NB4 (cell line): ENCODE measurements at regions not wholly inside any gene's neighbourhood (a gene's known extent, or its start where the extent isn't known, plus 50 kb on each side); places are given as distances from the start of the nearest gene placed in this dataset.

Experiments
- DNase-seq: peaks from one replicate; pipeline ENCODE4 v3.0.0; 2010; ENCODE audit warnings: low read depth
- H3K4me3 ChIP-seq: one replicate; pipeline ENCODE4 v1.5.1; 2011; ENCODE audit warnings: mild to moderate bottlenecking, low read depth, low read length, moderate library complexity
- MYC ChIP-seq: IDR thresholded peaks from 2 replicates; pipeline ENCODE4 v1.6.1; 2011; ENCODE audit warnings: low read depth, low read length
- POLR2A ChIP-seq: IDR thresholded peaks from 2 replicates; pipeline ENCODE4 v1.6.1; 2011; ENCODE audit warnings: mild to moderate bottlenecking; ENCODE audit not compliant: insufficient read length; ENCODE audit errors: extremely low read depth
- TF ChIP-seq, protein P1 (sequence below): IDR thresholded peaks from 2 replicates; pipeline ENCODE4 v1.6.1; 2011; ENCODE audit warnings: low read depth, low read length
- TF ChIP-seq, protein P2 (sequence below): IDR thresholded peaks from one replicate; pipeline ENCODE4 v1.5.1; 2012; ENCODE audit warnings: low read depth, low read length

DNA sequence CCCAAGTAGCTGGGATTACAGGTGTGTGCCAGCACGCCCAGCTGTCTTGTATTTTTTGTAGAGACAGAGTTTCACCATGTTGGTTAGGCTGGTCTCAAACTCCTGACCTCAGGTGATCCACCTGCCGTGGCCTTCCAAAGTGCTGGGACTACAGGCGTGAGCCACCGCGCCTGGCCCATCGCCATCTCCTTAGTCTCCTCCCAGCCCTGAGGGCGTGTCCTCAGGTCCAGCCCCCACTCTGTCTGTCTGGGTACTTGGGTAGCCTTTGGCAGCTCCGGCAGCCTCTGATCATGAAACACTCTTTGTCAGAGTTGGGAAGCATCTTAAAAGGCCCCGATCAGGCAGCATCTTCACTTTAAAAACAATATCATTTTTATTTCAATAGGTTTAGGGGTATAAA is 90.3 kb upstream of the DISP3 start:
- DNase-seq = no peak
- no peak overlapping the region for H3K4me3 ChIP-seq
- no peak for TF ChIP-seq MYC
- TF ChIP-seq, protein P1, sequence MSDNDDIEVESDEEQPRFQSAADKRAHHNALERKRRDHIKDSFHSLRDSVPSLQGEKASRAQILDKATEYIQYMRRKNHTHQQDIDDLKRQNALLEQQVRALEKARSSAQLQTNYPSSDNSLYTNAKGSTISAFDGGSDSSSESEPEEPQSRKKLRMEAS = no peak
- TF ChIP-seq, protein P2, sequence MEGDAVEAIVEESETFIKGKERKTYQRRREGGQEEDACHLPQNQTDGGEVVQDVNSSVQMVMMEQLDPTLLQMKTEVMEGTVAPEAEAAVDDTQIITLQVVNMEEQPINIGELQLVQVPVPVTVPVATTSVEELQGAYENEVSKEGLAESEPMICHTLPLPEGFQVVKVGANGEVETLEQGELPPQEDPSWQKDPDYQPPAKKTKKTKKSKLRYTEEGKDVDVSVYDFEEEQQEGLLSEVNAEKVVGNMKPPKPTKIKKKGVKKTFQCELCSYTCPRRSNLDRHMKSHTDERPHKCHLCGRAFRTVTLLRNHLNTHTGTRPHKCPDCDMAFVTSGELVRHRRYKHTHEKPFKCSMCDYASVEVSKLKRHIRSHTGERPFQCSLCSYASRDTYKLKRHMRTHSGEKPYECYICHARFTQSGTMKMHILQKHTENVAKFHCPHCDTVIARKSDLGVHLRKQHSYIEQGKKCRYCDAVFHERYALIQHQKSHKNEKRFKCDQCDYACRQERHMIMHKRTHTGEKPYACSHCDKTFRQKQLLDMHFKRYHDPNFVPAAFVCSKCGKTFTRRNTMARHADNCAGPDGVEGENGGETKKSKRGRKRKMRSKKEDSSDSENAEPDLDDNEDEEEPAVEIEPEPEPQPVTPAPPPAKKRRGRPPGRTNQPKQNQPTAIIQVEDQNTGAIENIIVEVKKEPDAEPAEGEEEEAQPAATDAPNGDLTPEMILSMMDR = no peak
- TF ChIP-seq POLR2A = no peak

DNA sequence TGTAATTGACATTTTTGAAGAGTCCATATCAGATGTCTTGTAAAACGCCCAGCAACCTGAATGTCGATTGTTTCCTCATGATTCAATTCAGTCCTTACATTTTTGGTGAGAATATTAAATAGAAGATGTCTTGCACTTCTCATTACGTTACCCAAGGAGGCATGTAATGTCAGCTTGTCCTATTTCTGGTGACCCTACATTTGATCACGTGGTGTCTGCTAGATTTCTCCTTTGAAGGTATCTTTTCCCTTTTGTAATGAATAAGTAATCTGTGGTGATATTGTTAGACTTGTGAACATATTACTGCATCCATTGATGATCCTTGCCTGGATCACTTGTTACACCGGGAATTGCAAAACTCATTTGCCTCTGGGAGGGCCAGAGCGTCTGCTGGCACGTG is 87.6 kb upstream of the DISP3 start:
- DNase-seq = no peak
- TF ChIP-seq MYC = no peak
- TF ChIP-seq, protein P2 = no peak
- TF ChIP-seq, protein P1 = no peak
- TF ChIP-seq POLR2A = no peak
- no peak overlapping the region for H3K4me3 ChIP-seq

DNA sequence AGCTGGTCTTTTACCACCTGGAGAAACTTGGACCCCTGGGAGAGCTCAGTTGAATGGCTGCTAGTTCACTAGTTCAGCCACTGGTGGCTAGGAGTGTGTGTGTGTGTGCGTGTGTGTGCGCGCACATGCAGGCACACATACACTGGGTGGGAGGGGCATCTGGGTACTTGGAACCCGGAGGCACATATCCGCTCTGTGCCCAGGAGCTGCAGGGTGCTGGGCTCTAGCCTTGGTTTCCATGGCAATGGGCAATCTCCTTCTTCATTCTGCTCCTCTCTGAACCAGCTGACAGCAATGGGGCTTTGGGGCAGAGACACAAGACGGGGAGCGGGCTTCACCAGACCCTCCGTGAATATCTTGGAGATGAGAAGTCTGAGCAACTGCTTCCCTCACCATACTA is 87.1 kb upstream of the DISP3 start:
- no peak overlapping the region for H3K4me3 ChIP-seq
- no peak for DNase-seq
- TF ChIP-seq, protein P2 = no peak
- no peak for TF ChIP-seq MYC
- TF ChIP-seq, protein P1 = no peak
- TF ChIP-seq POLR2A = no peak

DNA sequence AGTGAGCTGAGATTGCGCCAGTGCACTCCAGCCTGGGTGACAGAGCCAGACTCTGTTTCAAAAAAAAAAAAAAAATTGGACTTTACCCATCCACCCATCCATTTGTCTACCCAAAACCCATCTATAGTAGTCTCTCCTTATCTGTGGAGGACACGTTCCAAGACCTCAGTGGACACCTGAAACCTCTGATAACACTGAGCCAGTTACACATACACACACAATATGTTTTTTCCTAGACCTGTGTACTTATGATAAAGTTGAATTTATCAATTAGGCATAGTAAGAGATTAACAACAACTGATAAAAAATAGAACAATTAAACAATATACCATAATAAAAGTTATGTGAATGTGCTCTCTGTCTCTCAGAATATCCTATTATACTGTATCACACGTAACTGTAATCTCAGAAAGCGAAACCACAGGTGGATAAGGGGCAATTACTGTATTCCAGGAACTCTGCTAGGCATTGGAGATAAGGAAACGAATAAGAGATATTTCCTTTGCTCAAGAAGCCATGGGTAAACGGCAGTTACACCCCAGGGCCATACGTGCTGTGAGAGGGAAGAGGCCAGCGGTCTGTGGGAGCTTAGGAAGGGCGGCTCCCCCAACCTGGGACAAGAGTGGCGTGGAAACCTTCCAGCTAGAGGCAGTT is 84.2 kb upstream of the DISP3 start:
- H3K4me3 ChIP-seq = no peak overlapping the region
- TF ChIP-seq, protein P1 = no peak
- TF ChIP-seq, protein P2 = no peak
- TF ChIP-seq MYC (no peak), POLR2A (no peak)
- no peak for DNase-seq

DNA sequence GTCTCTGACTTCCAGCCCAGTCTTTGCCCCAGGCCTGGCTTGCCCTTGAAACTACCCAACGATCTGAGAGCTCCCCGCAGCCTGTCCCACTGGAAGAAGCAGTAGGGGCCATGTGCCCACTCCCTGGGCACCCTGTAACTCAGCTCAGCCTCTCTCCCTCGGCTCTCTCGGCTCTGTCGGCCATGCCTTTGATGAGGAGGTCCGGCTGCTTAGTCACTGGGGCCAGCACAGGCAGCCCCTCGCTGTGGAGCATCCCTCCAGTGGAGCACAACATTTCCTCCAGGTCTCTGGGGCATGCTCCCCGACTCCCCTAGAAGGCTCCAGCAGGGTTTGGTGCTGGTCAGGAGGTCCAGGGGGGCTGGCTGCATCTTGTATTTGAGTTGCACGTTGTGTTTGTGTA is 83.3 kb upstream of the DISP3 start:
- TF ChIP-seq POLR2A = no peak
- TF ChIP-seq, protein P1 = no peak
- TF ChIP-seq, protein P2 = no peak
- TF ChIP-seq MYC = no peak
- DNase-seq = no peak
- H3K4me3 ChIP-seq = no peak overlapping the region
